ENCODE measurements at regions not wholly inside any gene's neighbourhood (a gene's known extent, or its start where the extent isn't known, plus 50 kb on each side); places are given as distances from the start of the nearest gene placed in this dataset.

GRCh38 chr2:12180031-12180430, 433.6 kb downstream of the LPIN1 start:
- Histone ChIP-seq H3K27ac (no peak overlapping the region), H3K36me3 (no peaks in the 10 kb centered on the region), H3K9me3 (ENCODE audit: low read depth) (no peaks in the 10 kb centered on the region), H3K4me3 (no peak overlapping the region), H3K4me1 (ENCODE audit: low read depth) (no peaks in the 10 kb centered on the region), H3K27me3 (no peaks in the 10 kb centered on the region)
- TF ChIP-seq, protein P1, sequence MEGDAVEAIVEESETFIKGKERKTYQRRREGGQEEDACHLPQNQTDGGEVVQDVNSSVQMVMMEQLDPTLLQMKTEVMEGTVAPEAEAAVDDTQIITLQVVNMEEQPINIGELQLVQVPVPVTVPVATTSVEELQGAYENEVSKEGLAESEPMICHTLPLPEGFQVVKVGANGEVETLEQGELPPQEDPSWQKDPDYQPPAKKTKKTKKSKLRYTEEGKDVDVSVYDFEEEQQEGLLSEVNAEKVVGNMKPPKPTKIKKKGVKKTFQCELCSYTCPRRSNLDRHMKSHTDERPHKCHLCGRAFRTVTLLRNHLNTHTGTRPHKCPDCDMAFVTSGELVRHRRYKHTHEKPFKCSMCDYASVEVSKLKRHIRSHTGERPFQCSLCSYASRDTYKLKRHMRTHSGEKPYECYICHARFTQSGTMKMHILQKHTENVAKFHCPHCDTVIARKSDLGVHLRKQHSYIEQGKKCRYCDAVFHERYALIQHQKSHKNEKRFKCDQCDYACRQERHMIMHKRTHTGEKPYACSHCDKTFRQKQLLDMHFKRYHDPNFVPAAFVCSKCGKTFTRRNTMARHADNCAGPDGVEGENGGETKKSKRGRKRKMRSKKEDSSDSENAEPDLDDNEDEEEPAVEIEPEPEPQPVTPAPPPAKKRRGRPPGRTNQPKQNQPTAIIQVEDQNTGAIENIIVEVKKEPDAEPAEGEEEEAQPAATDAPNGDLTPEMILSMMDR (IDR thresholded peaks at IDR 0.05; ENCODE audit: low read depth, low read length), result no peak
- peak in 1 of 2 donors; percentile 76 for DNase-seq (ENCODE audit: low read depth in 1 of 2, low spot score in 1 of 2)

- Histone ChIP-seq H3K36me3 (no peaks in the 10 kb centered on the region), H3K4me3 (no peak overlapping the region), H3K9me3 (ENCODE audit: low read depth) (no peaks in the 10 kb centered on the region), H3K27ac (no peak overlapping the region), H3K27me3 (no peaks in the 10 kb centered on the region), H3K4me1 (ENCODE audit: low read depth) (no peaks in the 10 kb centered on the region)
- TF ChIP-seq, protein P1 (IDR thresholded peaks at IDR 0.05; ENCODE audit: low read depth, low read length), result no peak
- no peak for DNase-seq (ENCODE audit: low read depth in 1 of 2, low spot score in 1 of 2)
These were observed 436.7 kb downstream of the LPIN1 start for GRCh38 chr2:12183032-12183645.

GRCh38 chr2:12192762-12193161, 446.3 kb downstream of the LPIN1 start:
- TF ChIP-seq, protein P1 (IDR thresholded peaks at IDR 0.05; ENCODE audit: low read depth, low read length), result no peak
- no peak overlapping the region for H3K27ac ChIP-seq
- no peaks in the 10 kb centered on the region for H3K4me1 ChIP-seq (ENCODE audit: low read depth)
- H3K27me3 ChIP-seq, result no peaks in the 10 kb centered on the region
- no peak overlapping the region for H3K4me3 ChIP-seq
- H3K36me3 ChIP-seq, result no peaks in the 10 kb centered on the region
- no peaks in the 10 kb centered on the region for H3K9me3 ChIP-seq (ENCODE audit: low read depth)
- DNase-seq (ENCODE audit: low read depth in 1 of 2, low spot score in 1 of 2), result no peak

GRCh38 chr2:12194968-12195367, 448.5 kb downstream of the LPIN1 start:
- Histone ChIP-seq H3K36me3 (no peaks in the 10 kb centered on the region), H3K27ac (no peak overlapping the region), H3K4me3 (no peak overlapping the region), H3K4me1 (ENCODE audit: low read depth) (no peaks in the 10 kb centered on the region), H3K9me3 (ENCODE audit: low read depth) (no peaks in the 10 kb centered on the region), H3K27me3 (no peaks in the 10 kb centered on the region)
- DNase-seq (ENCODE audit: low read depth in 1 of 2, low spot score in 1 of 2), result no peak
- TF ChIP-seq, protein P1 (IDR thresholded peaks at IDR 0.05; ENCODE audit: low read depth, low read length), result no peak

- TF ChIP-seq, protein P1 (IDR thresholded peaks at IDR 0.05; ENCODE audit: low read depth, low read length), result no peak
- Histone ChIP-seq H3K36me3 (no peaks in the 10 kb centered on the region), H3K27me3 (no peaks in the 10 kb centered on the region), H3K4me1 (ENCODE audit: low read depth) (no peaks in the 10 kb centered on the region), H3K4me3 (no peak overlapping the region), H3K9me3 (ENCODE audit: low read depth) (no peaks in the 10 kb centered on the region), H3K27ac (no peak overlapping the region)
- no peak for DNase-seq (ENCODE audit: low read depth in 1 of 2, low spot score in 1 of 2)
These were observed 450.1 kb downstream of the LPIN1 start for GRCh38 chr2:12196495-12196894.

Measured in cardiac muscle cell (in vitro differentiated cells and primary cell).